ENCODE measurements at regions not wholly inside any gene's neighbourhood (a gene's known extent, or its start where the extent isn't known, plus 50 kb on each side); places are given as distances from the start of the nearest gene placed in this dataset.

DNA sequence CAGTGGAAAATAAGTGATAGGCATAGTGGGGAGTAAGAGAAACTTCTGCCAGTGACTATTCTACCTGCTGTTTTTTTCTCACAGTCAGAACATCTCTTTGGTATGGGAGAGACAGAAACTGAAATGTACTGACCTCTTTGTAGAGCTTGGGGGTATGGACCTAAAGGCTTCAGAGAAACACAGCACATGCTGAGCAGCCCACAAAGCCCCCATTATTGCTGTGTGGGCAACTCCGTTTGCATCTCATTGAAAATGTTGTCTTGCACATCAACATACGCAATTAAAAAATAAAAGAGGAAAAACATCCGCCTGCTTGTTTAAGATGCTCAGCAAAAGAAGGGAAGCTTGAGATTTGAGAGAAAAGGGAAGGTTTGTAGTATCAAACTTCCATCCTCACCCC is 443.4 kb upstream of the SEMA6D start:
- DNase-seq (ENCODE audit: low read depth, low spot score), result no peak

DNA sequence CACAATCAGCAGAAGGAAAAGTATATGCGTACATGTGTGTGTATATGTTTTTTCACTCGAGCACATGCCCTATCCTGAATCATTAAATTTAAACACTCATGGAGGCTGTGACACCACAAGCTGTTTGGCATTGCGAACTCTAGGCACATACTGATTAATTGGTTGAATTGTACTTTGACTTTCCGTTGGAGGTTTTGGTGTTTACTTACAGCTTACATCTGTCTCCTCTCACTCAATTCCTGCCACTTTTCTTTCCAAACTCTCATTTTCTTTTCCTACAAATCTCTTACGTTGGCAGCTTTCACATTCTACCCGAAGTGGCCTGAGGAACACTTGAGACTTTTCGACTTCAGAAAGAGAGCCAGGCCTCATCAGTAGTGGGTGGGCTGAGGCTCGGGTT is 434.1 kb upstream of the SEMA6D start:
- DNase-seq (ENCODE audit: low read depth, low spot score), result no peak
- Mint-ChIP-seq H3K27ac (ENCODE audit: unreplicated experiment) (no peak overlapping the region), H3K36me3 (ENCODE audit: low read depth) (no peaks in the 10 kb centered on the region), H3K4me1 (peaks cover under 1% of the 10 kb centered on the region), H3K27me3 (ENCODE audit: low read depth) (no peaks in the 10 kb centered on the region), H3K9me3 (peaks cover 4% of the 10 kb centered on the region), H3K4me3 (no peak overlapping the region)
- TF ChIP-seq, protein P1, sequence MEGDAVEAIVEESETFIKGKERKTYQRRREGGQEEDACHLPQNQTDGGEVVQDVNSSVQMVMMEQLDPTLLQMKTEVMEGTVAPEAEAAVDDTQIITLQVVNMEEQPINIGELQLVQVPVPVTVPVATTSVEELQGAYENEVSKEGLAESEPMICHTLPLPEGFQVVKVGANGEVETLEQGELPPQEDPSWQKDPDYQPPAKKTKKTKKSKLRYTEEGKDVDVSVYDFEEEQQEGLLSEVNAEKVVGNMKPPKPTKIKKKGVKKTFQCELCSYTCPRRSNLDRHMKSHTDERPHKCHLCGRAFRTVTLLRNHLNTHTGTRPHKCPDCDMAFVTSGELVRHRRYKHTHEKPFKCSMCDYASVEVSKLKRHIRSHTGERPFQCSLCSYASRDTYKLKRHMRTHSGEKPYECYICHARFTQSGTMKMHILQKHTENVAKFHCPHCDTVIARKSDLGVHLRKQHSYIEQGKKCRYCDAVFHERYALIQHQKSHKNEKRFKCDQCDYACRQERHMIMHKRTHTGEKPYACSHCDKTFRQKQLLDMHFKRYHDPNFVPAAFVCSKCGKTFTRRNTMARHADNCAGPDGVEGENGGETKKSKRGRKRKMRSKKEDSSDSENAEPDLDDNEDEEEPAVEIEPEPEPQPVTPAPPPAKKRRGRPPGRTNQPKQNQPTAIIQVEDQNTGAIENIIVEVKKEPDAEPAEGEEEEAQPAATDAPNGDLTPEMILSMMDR (conservative IDR thresholded peaks at IDR 0.05), result no peak

More for the DNA sequence above, 443.4 kb upstream of the SEMA6D start:
- Mint-ChIP-seq H3K27ac (ENCODE audit: unreplicated experiment) (no peak overlapping the region), H3K9me3 (peaks cover 16% of the 10 kb centered on the region), H3K36me3 (ENCODE audit: low read depth) (peaks cover 16% of the 10 kb centered on the region), H3K4me3 (no peak overlapping the region), H3K27me3 (ENCODE audit: low read depth) (peaks cover 3% of the 10 kb centered on the region), H3K4me1 (peaks cover 17% of the 10 kb centered on the region)
- TF ChIP-seq, protein P1 (conservative IDR thresholded peaks at IDR 0.05), result no peak

DNA sequence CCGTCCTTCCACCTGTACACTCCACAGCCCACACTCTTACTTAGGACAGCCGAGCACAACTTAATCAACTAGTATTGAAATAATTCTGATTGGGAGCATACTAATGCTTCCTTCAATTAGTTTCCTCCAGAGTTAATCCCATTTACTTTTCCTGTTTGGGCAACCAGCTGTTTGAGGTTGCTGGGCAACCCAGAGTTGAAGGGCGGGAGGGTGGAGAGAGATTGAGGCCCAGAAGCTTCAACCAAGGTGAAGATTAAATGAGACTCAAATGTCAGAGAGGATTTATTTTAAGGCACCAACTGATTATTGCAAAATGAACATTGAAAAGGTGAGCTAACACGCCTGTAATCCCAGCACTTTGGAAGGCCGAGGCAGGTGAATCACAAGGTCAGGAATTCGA is 428.5 kb upstream of the SEMA6D start:
- no peaks in the 10 kb centered on the region for H3K36me3 Mint-ChIP-seq (ENCODE audit: low read depth)
- H3K4me3 Mint-ChIP-seq, result no peak overlapping the region
- H3K27ac Mint-ChIP-seq (ENCODE audit: unreplicated experiment), result no peak overlapping the region
- DNase-seq (ENCODE audit: low read depth, low spot score), result no peak
- TF ChIP-seq, protein P1 (conservative IDR thresholded peaks at IDR 0.05), result no peak
- no peaks in the 10 kb centered on the region for H3K27me3 Mint-ChIP-seq (ENCODE audit: low read depth)
- no peaks in the 10 kb centered on the region for H3K9me3 Mint-ChIP-seq
- peaks cover 26% of the 10 kb centered on the region for H3K4me1 Mint-ChIP-seq

DNA sequence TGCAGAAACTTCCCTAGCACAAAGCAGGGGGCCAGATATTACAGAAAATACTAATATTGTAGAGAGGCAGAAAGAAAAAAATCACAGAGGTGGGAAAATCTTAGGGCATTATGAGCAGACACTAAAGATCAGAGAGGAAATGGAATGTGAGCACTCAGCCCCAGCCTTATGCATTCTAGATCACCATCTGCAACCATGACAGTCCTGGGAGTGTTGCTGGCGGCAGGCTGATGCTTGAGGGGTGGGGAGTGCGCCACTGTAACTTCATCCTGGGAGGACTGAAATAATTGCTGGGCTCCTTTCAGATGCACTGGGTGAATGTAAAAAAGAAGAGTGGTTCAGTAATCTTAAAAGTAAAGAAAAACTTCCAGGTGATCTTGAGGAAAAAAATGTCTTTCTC is 427.6 kb upstream of the SEMA6D start:
- TF ChIP-seq, protein P1 (conservative IDR thresholded peaks at IDR 0.05), result no peak
- Mint-ChIP-seq H3K27me3 (ENCODE audit: low read depth) (no peaks in the 10 kb centered on the region), H3K36me3 (ENCODE audit: low read depth) (no peaks in the 10 kb centered on the region), H3K9me3 (no peaks in the 10 kb centered on the region), H3K4me3 (no peak overlapping the region), H3K4me1 (peaks cover 33% of the 10 kb centered on the region), H3K27ac (ENCODE audit: unreplicated experiment) (peak overlapping the region; percentile 24)
- DNase-seq (ENCODE audit: low read depth, low spot score), result no peak

DNA sequence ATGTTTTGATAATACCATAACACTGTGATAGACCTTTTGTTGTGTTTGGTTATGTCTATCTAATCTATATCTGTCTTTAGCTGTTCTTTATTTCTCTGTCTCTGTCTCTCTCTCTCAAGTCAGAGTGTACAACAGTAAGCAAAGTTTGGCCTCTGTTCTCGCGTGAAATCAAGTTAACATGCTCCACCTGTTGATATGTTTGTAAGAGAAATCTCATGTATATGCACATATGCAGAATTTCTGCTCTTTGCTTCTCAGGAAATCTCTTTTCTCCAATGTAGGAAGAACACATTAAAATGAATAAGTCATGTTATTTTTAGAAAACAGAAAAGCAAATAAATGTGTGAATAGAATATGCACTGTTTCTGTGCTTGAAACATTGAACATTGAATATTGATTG is 425.5 kb upstream of the SEMA6D start:
- peaks cover 39% of the 10 kb centered on the region for H3K4me1 Mint-ChIP-seq
- H3K27ac Mint-ChIP-seq (ENCODE audit: unreplicated experiment), result no peak overlapping the region
- H3K36me3 Mint-ChIP-seq (ENCODE audit: low read depth), result no peaks in the 10 kb centered on the region
- TF ChIP-seq, protein P1 (conservative IDR thresholded peaks at IDR 0.05), result no peak
- no peaks in the 10 kb centered on the region for H3K9me3 Mint-ChIP-seq
- DNase-seq (ENCODE audit: low read depth, low spot score), result no peak
- H3K4me3 Mint-ChIP-seq, result no peak overlapping the region
- no peaks in the 10 kb centered on the region for H3K27me3 Mint-ChIP-seq (ENCODE audit: low read depth)
